HL-60 (cell line): ENCODE measurements at regions not wholly inside any gene's neighbourhood (a gene's known extent, or its start where the extent isn't known, plus 50 kb on each side); places are given as distances from the start of the nearest gene placed in this dataset.

ENCODE experiments used
- CTCF ChIP-seq: IDR thresholded peaks from one replicate; pipeline ENCODE4 v1.5.1; 2011; ENCODE audit warnings: low read length, control low read depth, inconsistent platforms; ENCODE audit not compliant: insufficient read depth
- POLR2AphosphoS5 ChIP-seq: IDR thresholded peaks from 2 replicates; pipeline ENCODE4 v1.6.1; 2012; ENCODE audit warnings: low read depth
- SPI1 ChIP-seq: IDR thresholded peaks from 2 replicates; pipeline ENCODE4 v1.6.1; 2012; ENCODE audit warnings: low read depth, mild to moderate bottlenecking, borderline replicate concordance

DNA sequence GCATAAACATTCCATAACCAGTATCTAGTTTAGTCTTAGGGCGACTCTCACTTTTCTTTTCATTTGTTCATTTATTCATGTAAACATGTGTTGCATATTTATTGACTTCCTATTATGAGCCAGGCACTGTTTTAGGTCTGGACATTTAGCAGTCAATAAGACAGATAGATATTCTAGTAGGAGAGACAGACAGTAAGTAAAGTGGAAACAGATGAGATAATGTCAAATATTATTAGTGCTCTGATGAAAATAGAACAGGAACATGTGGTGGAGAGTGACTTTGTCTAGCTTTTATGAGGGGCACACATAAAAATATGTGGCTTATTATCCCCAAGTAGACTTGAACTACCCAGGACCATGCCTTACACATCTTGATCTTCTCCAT, 193.0 kb downstream of the NDFIP2 start:
- no peak for TF ChIP-seq CTCF
- no peak for TF ChIP-seq POLR2AphosphoS5
- TF ChIP-seq SPI1, result no peak
